Common myeloid progenitor, CD34-positive (primary cell): ENCODE measurements at regions not wholly inside any gene's neighbourhood (a gene's known extent, or its start where the extent isn't known, plus 50 kb on each side); places are given as distances from the start of the nearest gene placed in this dataset.
A peak's percentile ranks its signal among the peaks of the same experiment; 100 is the strongest.

Source experiments
- CTCF ChIA-PET: fragments of 350-600 bp; sonication (Branson Sonifier 250); formaldehyde crosslinking; loops from one replicate; lab custom pipeline; 2021; ENCODE audit warnings: antibody characterized with exemption; lab: Charles Lee
- POLR2A ChIA-PET: fragments of 350-600 bp; sonication (Branson Sonifier 250); formaldehyde crosslinking; loops from one replicate; lab custom pipeline; 2021; ENCODE audit warnings: antibody characterized with exemption; lab: Charles Lee
- DNase-seq, 3 donors: peaks; one replicate each; pipeline versions ENCODE4 v3.0.0 to v3.0.0-alpha.2; 2013
- H3K27ac ChIP-seq, 2 experiments: 1 replicate in 1 of 2; 2 replicates in 1 of 2; pipeline ENCODE4 v1.7.0; 2013; ENCODE audit warnings: inconsistent platforms in 2 of 2, low read length in 2 of 2, mild to moderate bottlenecking in 2 of 2, low read depth in 1 of 2, moderate library complexity in 1 of 2; ENCODE audit not compliant: severe bottlenecking in 2 of 2, insufficient read depth in 1 of 2, poor library complexity in 1 of 2
- H3K27me3 ChIP-seq, 5 experiments: replicated peaks in 2 of 5; 1 replicate in 3 of 5; 2 replicates in 2 of 5; pipeline versions ENCODE4 v1.6.1 to v1.7.0; 2013; ENCODE audit warnings: low read length in 4 of 5, mild to moderate bottlenecking in 2 of 5, moderate library complexity in 2 of 5, inconsistent platforms in 1 of 5; ENCODE audit not compliant: insufficient read depth in 5 of 5, control insufficient read depth in 4 of 5
- H3K36me3 ChIP-seq, 4 experiments: 1 replicate in 2 of 4; 2 replicates in 2 of 4; pipeline versions ENCODE4 v1.6.1 to v1.7.0; 2013; ENCODE audit warnings: low read length in 3 of 4, control low read depth in 1 of 4, mild to moderate bottlenecking in 1 of 4; ENCODE audit not compliant: control insufficient read depth in 4 of 4, insufficient read depth in 4 of 4
- H3K4me1 ChIP-seq, 4 experiments: 1 replicate in 3 of 4; 2 replicates in 1 of 4; pipeline versions ENCODE4 v1.6.1 to v1.7.1; 2013; ENCODE audit warnings: low read length in 3 of 4, mild to moderate bottlenecking in 3 of 4, control low read depth in 1 of 4, inconsistent platforms in 1 of 4, moderate library complexity in 1 of 4; ENCODE audit not compliant: control insufficient read depth in 4 of 4, insufficient read depth in 4 of 4; ENCODE audit errors: control extremely low read depth in 1 of 4
- H3K4me3 ChIP-seq, 7 experiments: 1 replicate in 4 of 7; 2 replicates in 3 of 7; pipeline versions ENCODE4 v1.5.1 to v1.7.0; 2013; ENCODE audit warnings: mild to moderate bottlenecking in 7 of 7, low read length in 6 of 7, moderate library complexity in 6 of 7, inconsistent platforms in 2 of 7, low read depth in 2 of 7, control low read depth in 1 of 7; ENCODE audit not compliant: insufficient read depth in 4 of 7, control insufficient read depth in 1 of 7; ENCODE audit errors: extremely low read depth in 1 of 7
- H3K9me3 ChIP-seq, 5 experiments: 1 replicate in 4 of 5; 2 replicates in 1 of 5; pipeline versions ENCODE4 v1.6.1 to v1.7.1; 2013; ENCODE audit warnings: low read length in 4 of 5, mild to moderate bottlenecking in 2 of 5, inconsistent platforms in 1 of 5, low read depth in 1 of 5, moderate library complexity in 1 of 5; ENCODE audit not compliant: control insufficient read depth in 4 of 5, insufficient read depth in 2 of 5; ENCODE audit errors: control extremely low read depth in 1 of 5
- WGBS: methylation state at CpG from one replicate; pipeline ENCODE4 v1.1.5; 2013; ENCODE audit not compliant: insufficient coverage; 5-methylcytosine and 5-hydroxymethylcytosine counted together

DNA sequence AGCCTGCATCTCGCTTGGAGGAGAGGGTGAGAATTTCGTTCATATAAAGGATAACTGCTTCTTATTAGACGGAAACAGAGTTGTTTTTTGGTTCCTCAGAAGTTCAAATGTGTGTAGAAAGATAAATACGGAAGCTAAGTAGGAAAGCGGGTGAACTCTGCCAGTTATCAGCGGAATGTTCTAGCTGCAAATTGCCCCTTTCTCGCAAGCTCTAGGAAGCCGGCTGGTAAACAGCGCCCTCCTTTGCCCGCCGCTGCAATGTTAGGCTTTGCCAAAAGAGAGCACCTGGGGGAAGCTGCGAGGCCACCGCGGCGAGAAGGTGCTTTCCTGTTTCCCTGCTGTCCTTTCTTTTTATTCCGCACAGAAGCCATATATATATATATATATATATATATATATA, 67.0 kb downstream of the IGLL5 start:
- H3K27me3 ChIP-seq: peaks cover 0 to 5% (median 0%) of the 10 kb centered on the region in 5 experiments
- H3K9me3 ChIP-seq: no peaks in the 10 kb centered on the region
- ChIA-PET POLR2A (no interaction called here), CTCF (interaction anchor here (0.6 to 9.8 kb wide), 35 partner anchors 12 to 491 kb away, joined by 3 to 470 read pairs (median 6); partner anchors contain the start of genes IGLL5 and RSPH14)
- peaks cover 11 to 33% (median 22%) of the 10 kb centered on the region in 4 experiments for H3K4me1 ChIP-seq
- H3K27ac ChIP-seq: no peak overlapping the region
- peak overlapping the region in 1 of 7 experiments; percentile 37 for H3K4me3 ChIP-seq
- 1% methylated on average over 11 of the region's 16 CpGs for WGBS
- no peaks in the 10 kb centered on the region for H3K36me3 ChIP-seq
- DNase-seq: peak; percentile 74 to 89 (median 84)

DNA sequence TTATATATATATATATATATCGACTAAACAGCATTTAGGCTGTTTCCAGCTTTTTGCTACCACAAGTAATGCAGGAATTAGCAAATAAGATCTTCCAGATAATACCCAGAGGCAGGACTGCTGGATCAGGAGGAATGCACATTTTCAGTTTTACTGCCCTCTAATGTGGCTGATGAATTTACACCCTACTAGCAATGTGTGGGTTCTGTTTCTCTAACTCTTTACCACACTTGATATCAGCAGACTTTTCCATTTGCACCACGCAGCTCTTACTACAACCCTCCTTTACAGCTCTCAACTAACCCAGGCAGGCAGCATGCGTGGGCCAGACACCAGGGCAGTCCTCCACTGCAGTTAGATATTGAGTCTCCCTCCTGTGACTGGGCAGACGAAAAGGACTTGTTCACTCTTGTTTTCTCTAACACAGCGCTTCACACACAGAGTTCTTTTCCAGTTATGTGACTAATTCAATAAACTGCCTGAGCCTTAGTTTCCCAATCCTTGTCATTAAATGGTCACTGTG, 67.7 kb downstream of the IGLL5 start:
- ChIA-PET CTCF (interaction anchor here (0.6 to 9.8 kb wide), 39 partner anchors 9 to 492 kb away, joined by 3 to 470 read pairs (median 8); partner anchors contain the start of genes IGLL5 and RSPH14), POLR2A (interaction anchor here (0.6 kb wide), 1 partner anchor 105 kb away, joined by 3 read pairs; no protein-coding TSS in a partner anchor)
- Histone ChIP-seq H3K9me3 (no peaks in the 10 kb centered on the region), H3K27ac (no peak overlapping the region), H3K4me3 (no peak overlapping the region), H3K4me1 (peaks cover 11 to 33% (median 22%) of the 10 kb centered on the region in 4 experiments), H3K27me3 (peaks cover 0 to 5% (median 0%) of the 10 kb centered on the region in 5 experiments), H3K36me3 (no peaks in the 10 kb centered on the region)
- WGBS: 93% methylated on average over 3 of the region's 5 CpGs
- DNase-seq: peak in 2 of 3 donors; percentile 18 to 27

DNA sequence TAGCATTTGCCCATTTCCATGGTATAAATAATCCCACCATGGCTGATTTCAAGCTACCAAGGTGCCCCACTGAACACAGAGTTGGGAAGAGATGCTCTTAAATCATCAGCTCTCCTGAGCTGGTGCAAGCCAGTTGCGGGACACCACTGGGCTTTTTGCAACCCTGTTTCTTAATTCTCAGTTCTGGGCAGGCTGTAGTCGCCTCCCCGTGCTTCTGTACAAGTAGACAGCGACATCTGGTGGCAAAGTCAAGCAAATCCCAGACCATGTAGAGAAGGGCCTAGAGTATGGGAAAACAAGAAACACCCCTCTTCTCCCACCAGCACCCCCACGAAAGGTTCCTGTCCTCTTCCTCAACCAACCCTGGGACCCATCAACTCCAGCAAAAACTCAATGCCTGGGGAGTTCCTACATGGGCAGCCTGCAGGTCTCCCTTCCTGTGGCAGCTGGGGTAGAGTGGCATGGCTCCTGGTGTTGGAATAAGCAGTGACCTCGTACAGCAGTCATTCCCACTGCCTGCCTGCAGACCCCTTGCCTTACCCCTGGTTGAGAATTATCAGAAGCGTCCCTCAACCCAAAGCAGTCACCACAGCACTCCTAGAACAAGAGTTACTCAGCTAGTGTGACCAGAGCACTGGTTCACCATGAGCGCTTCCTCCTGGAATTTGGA, 68.4 kb downstream of the IGLL5 start:
- no peaks in the 10 kb centered on the region for H3K9me3 ChIP-seq
- POLR2A ChIA-PET: no interaction called here
- no peak overlapping the region for H3K27ac ChIP-seq
- WGBS: 40% methylated on average over 3 of the region's 8 CpGs
- H3K36me3 ChIP-seq: no peaks in the 10 kb centered on the region
- peaks cover 0 to 5% (median 0%) of the 10 kb centered on the region in 5 experiments for H3K27me3 ChIP-seq
- H3K4me1 ChIP-seq: peaks cover 11 to 33% (median 22%) of the 10 kb centered on the region in 4 experiments
- CTCF ChIA-PET: interaction anchor here (0.8 to 9.8 kb wide), 43 partner anchors 8 to 489 kb away, joined by 3 to 470 read pairs (median 8); partner anchors contain the start of genes IGLL5, RAB36 and RSPH14
- DNase-seq: peak; percentile 76 to 87 (median 81)
- no peak overlapping the region for H3K4me3 ChIP-seq

DNA sequence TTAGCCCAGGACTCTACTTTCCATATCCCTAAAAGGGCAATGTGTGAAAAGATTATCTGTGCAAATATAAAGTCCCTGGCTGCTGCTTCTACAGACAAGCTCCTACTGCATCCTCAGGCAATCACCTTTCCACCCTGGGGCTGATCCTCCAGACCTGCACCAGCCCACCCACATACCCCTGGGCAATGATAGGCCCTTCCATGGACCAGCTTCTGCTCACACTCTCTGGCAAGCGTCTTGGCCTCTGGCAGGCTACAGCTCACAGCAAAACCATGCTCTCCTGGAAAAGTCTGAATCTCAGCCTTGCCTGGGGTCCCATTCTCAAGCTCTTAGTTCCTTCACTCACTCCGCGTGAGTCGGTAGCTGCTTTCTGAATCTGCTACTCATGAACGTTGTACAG, 69.5 kb downstream of the IGLL5 start:
- peaks cover 0 to 7% (median 0%) of the 10 kb centered on the region in 5 experiments for H3K9me3 ChIP-seq
- peaks cover 11 to 27% (median 22%) of the 10 kb centered on the region in 4 experiments for H3K4me1 ChIP-seq
- 93% methylated on average over 5 of the region's 5 CpGs for WGBS
- H3K36me3 ChIP-seq: no peaks in the 10 kb centered on the region
- ChIA-PET CTCF (interaction anchor here (0.8 to 9.8 kb wide), 36 partner anchors 14 to 490 kb away, joined by 3 to 470 read pairs (median 4); partner anchors contain the start of genes IGLL5 and RAB36), POLR2A (no interaction called here)
- no peak for DNase-seq
- peaks cover 0 to 5% (median 0%) of the 10 kb centered on the region in 5 experiments for H3K27me3 ChIP-seq
- no peak overlapping the region for H3K4me3 ChIP-seq
- H3K27ac ChIP-seq: no peak overlapping the region

DNA sequence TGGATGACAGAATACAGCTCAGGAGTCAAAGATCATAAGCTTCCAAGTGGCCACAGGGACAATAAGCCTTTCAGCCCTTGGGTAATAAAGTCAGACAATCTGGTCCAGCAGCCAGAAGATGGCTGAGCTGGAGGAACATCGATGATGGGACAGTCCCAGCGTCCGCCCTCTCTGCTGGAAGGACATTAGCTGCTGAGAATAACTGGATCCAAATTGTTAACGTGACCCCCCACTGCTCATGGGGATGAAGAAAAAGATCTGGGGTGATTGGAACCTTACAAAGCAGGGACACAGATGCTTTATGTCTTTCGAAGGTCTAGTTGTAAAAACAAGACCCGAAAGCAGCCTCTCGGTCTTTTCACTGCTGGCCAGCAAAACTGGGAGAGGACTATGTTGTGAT, 71.0 kb downstream of the IGLL5 start:
- 84% methylated on average over 7 of the region's 7 CpGs for WGBS
- Histone ChIP-seq H3K27me3 (peaks cover 0 to 5% (median 0%) of the 10 kb centered on the region in 5 experiments), H3K9me3 (peaks cover 0 to 8% (median 1%) of the 10 kb centered on the region in 5 experiments), H3K36me3 (no peaks in the 10 kb centered on the region), H3K27ac (no peak overlapping the region), H3K4me3 (no peak overlapping the region), H3K4me1 (peaks cover 8 to 16% (median 12%) of the 10 kb centered on the region in 4 experiments)
- DNase-seq: no peak
- ChIA-PET POLR2A (no interaction called here), CTCF (interaction anchor here (0.6 to 9.8 kb wide), 28 partner anchors 10 to 624 kb away, joined by 3 to 470 read pairs (median 5); partner anchors contain the start of genes IGLL5 and RAB36)

DNA sequence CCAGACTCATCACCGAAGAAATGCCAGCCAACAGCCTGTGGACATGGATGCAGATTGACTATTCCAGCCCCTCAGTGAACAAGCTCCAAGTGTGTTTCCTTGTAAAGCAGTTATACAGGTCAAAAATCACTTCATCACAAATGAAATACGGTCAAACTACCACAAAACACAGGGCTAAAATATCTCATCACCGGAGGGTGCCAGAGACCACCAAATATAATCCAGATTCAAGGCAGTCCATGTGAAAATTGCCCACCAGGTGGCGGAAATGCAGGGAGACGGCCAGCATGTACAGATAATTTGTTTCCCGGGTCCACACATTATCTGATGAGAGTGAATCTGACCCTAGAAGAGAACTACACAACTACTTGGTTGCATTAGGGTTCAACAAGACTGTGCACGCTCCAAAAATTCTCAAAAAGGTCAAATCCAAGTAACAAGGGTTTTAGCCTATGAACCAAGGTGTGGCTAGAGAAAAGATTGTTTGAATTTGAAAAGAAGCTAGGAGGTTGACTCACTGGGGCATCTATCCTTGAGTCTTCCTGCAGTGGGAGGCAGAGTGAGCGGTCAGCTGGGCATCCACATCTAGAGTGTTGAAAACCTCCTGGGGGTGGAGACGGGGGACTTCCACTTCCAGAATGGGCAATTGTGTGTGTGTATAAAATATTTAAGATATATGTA, 71.7 kb downstream of the IGLL5 start:
- peak; percentile 86 to 90 (median 86) for DNase-seq
- Histone ChIP-seq H3K27me3 (peaks cover 0 to 5% (median 0%) of the 10 kb centered on the region in 5 experiments), H3K4me3 (no peak overlapping the region), H3K4me1 (peaks cover 4 to 9% (median 8%) of the 10 kb centered on the region in 4 experiments), H3K36me3 (no peaks in the 10 kb centered on the region), H3K27ac (no peak overlapping the region), H3K9me3 (peaks cover 0 to 8% (median 1%) of the 10 kb centered on the region in 5 experiments)
- POLR2A ChIA-PET: interaction anchor here (0.7 kb wide), 1 partner anchor 169 kb away, joined by 3 read pairs; no protein-coding TSS in a partner anchor
- CTCF ChIA-PET: interaction anchor here (0.6 to 9.8 kb wide), 45 partner anchors 9 to 624 kb away, joined by 3 to 470 read pairs (median 4); partner anchors contain the start of gene RAB36
- 40% methylated on average over 3 of the region's 9 CpGs for WGBS
